Choroid plexus epithelial cell (primary cell): ENCODE measurements at regions not wholly inside any gene's neighbourhood (a gene's known extent, or its start where the extent isn't known, plus 50 kb on each side); places are given as distances from the start of the nearest gene placed in this dataset.

Source experiments
- DNase-seq: peaks from one replicate; pipeline ENCODE4 v3.0.0-alpha.2; 2010; ENCODE audit warnings: low read depth
- H3K4me3 ChIP-seq: 2 replicates; pipeline ENCODE4 v1.5.1; 2011; ENCODE audit warnings: low read depth, mild to moderate bottlenecking, control low read depth, low read length, moderate library complexity
- TF ChIP-seq, protein P1 (sequence below): conservative IDR thresholded peaks from 2 replicates; pipeline ENCODE4 v1.5.1; 2011; ENCODE audit warnings: low read depth, mild to moderate bottlenecking, control low read depth, inconsistent platforms, low read length, moderate library complexity

DNA sequence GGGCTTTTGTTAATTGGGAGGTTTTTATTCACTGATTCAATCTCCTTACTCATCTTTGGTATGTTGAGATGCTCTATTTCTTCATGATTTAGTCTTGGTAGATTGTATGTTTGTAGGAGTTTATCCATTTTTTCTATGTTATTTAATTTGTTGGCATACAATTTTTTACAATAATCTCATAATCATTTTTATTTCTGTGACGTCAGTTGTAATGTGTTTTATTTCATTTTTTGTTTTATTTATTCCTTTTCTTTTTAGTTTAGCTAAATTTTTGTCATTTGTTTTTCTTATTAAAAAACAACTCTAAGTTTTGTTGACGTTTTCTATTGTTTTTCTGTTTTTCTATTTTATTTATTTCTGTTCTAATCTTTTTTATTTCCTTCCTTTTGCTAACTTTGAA lies 389.8 kb downstream of the HS3ST3B1 start:
- TF ChIP-seq, protein P1, sequence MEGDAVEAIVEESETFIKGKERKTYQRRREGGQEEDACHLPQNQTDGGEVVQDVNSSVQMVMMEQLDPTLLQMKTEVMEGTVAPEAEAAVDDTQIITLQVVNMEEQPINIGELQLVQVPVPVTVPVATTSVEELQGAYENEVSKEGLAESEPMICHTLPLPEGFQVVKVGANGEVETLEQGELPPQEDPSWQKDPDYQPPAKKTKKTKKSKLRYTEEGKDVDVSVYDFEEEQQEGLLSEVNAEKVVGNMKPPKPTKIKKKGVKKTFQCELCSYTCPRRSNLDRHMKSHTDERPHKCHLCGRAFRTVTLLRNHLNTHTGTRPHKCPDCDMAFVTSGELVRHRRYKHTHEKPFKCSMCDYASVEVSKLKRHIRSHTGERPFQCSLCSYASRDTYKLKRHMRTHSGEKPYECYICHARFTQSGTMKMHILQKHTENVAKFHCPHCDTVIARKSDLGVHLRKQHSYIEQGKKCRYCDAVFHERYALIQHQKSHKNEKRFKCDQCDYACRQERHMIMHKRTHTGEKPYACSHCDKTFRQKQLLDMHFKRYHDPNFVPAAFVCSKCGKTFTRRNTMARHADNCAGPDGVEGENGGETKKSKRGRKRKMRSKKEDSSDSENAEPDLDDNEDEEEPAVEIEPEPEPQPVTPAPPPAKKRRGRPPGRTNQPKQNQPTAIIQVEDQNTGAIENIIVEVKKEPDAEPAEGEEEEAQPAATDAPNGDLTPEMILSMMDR: no peak
- no peak for DNase-seq
- no peak overlapping the region for H3K4me3 ChIP-seq

DNA sequence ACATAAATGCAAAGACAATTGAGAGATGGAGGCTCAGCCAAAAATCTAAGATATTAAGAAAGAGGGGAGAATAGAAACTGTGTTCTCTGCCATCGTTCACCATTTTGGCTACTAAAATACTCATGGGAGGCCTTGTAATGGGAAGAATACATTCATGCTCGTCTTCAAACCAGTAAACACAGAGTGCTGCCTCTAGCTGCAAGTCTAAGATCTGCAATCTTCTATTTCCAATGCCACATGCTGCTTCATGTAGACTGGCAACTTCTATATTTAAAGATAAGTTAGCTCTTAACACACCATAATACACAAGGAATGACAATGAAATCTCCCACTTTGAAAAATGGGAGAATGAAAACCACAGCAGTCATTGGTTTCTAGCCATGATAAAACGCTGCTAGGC lies 387.3 kb downstream of the HS3ST3B1 start:
- no peak overlapping the region for H3K4me3 ChIP-seq
- TF ChIP-seq, protein P1: peak; percentile 46
- DNase-seq: peak; percentile 20

DNA sequence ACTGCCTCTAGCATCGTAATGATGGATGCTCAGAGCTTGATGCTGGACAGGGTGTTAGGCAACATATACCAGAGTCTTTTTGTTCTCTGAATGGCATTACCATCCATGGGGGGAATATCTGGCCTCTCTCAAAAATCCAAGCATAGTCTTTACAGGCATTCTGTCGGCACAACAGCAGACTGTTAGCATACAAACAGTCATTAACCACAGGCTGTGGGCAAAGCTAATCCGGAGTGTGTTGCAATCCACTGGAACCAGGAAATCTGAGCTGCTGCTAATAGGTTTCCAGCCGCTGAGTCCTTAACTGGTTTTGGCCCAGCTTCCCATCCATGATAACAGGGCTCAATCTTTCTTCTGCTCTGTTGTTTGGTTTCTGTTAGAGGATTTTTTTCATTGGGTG lies 371.9 kb downstream of the HS3ST3B1 start:
- TF ChIP-seq, protein P1: no peak
- DNase-seq: peak; percentile 89
- H3K4me3 ChIP-seq: no peak overlapping the region

DNA sequence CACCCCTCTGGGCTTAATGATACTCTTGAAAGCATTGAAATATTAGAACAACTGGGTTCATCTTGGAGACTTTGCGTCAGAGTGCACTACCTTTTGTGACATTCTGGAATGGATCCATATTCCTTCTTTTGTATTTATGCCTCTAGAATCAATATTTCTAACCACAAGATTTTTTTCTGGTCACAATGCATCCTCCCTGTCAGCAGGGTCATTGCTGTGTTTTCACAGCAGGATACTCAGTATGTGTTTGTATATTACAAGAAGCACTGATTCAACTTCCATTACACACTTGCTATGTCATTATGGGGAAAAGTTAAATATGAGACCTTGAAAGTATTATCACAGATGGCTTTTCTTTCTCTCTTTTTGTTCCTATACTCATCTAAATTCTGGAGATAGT lies 370.0 kb downstream of the HS3ST3B1 start:
- H3K4me3 ChIP-seq: no peak overlapping the region
- TF ChIP-seq, protein P1: no peak
- DNase-seq: peak; percentile 84

DNA sequence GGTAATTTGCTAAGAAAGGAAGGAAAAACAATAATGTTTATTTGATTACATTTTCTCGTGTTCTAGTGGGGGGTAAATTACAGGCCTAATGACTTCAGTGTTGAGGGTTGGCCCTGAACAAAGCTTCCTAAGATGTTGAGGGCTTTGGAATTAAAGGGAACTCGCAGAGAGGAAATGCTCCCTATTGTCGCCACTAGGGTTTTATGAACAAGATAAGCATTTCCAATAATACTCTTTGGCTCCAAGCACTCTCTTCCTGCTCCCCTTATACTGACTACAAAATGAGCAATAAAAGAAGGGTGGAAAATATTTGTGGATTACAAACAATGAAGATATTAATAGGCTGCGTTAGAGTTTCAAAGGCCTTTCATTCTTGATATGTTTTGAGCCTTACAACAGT lies 363.6 kb downstream of the HS3ST3B1 start:
- DNase-seq: no peak
- H3K4me3 ChIP-seq: no peak overlapping the region
- TF ChIP-seq, protein P1: no peak

DNA sequence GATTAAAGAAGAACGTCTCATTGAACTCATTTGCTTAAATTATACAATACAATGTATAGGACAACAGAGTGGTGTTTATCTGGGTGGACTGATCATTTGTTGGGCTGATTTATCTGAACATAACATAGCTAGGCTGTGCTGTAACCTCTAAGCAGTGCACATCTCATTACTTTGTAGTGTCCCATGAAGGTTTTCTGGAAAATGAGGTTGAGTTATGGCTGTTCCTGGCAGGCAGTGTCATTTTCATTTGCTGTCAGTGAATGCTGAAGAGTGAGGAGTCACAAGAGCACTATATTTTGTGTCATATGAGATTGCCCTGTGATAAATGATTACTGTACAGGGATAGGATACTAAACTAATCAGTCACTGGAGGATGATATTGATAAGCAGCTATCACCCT lies 340.2 kb downstream of the HS3ST3B1 start:
- DNase-seq: no peak
- no peak overlapping the region for H3K4me3 ChIP-seq
- TF ChIP-seq, protein P1: no peak

DNA sequence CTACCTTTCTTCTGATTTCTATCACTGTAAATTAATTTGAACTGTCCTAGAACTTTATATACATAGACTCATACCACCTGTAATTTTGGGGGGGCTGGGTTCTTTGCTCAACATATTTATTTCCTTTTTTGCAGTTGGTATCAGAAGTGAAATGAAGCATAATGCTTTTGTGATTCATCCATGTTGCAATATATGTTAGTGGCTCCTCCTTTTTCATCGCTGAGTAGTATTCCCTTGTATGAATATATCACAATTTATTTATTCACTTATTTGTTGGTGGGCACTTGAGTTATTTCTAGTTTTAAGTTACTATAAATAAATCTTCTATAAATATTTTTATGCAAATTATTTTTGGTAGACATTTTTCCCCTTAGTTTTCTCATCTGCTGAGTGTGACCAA lies 336.4 kb downstream of the HS3ST3B1 start:
- no peak overlapping the region for H3K4me3 ChIP-seq
- TF ChIP-seq, protein P1: no peak
- no peak for DNase-seq
